DND-41 (cell line): ENCODE measurements at regions not wholly inside any gene's neighbourhood (a gene's known extent, or its start where the extent isn't known, plus 50 kb on each side); places are given as distances from the start of the nearest gene placed in this dataset.

ENCODE experiments used
- ATAC-seq: fragments of 200-7000 bp; cut with Tn5 transposase; 3 replicates; pipeline ENCODE4 v1.9.1; 2021; ENCODE audit warnings: low read depth; ENCODE audit not compliant: insufficient read depth
- DNase-seq: peaks from one replicate; pipeline ENCODE4 v3.0.0-alpha.2; 2020
- H2AFZ ChIP-seq: 2 replicates; pipeline ENCODE4 v1.6.0; 2012; ENCODE audit warnings: low read depth, low read length
- H3K27ac ChIP-seq: 2 replicates; pipeline ENCODE4 v1.5.1; 2012; ENCODE audit warnings: low read length, inconsistent platforms
- H3K27me3 ChIP-seq: fragments of 200-600 bp; sonication (generic); 2 replicates; pipeline ENCODE4 v1.6.0; 2012; ENCODE audit warnings: low read length, mild to moderate bottlenecking, inconsistent platforms; ENCODE audit not compliant: insufficient read depth, poor library complexity
- H3K36me3 ChIP-seq: 2 replicates; pipeline ENCODE4 v1.5.1; 2012; ENCODE audit warnings: low read length, inconsistent platforms; ENCODE audit not compliant: insufficient read depth
- H3K4me1 ChIP-seq: 2 replicates; pipeline ENCODE4 v1.5.1; 2012; ENCODE audit warnings: mild to moderate bottlenecking, low read length; ENCODE audit not compliant: insufficient read depth
- H3K4me2 ChIP-seq: 2 replicates; pipeline ENCODE4 v1.6.0; 2012; ENCODE audit warnings: mild to moderate bottlenecking, moderate library complexity, low read length, inconsistent platforms; ENCODE audit not compliant: insufficient read depth
- H3K4me3 ChIP-seq, 2 experiments: fragments of 200-600 bp in 1 of 2; shearing (Covaris generic) in 1 of 2; 2 replicates each; pipeline ENCODE4 v1.5.1; 2012 to 2016; ENCODE audit warnings: inconsistent platforms in 2 of 2, low read length in 2 of 2, mild to moderate bottlenecking in 2 of 2, low read depth in 1 of 2, moderate library complexity in 1 of 2
- H3K79me2 ChIP-seq: 2 replicates; pipeline ENCODE4 v1.6.0; 2012; ENCODE audit warnings: low read length, inconsistent platforms; ENCODE audit not compliant: insufficient read depth
- H3K9ac ChIP-seq: 2 replicates; pipeline ENCODE4 v1.6.0; 2012; ENCODE audit warnings: low read depth, mild to moderate bottlenecking, inconsistent platforms, low read length, moderate library complexity
- H3K9me3 ChIP-seq: 2 replicates; pipeline ENCODE4 v1.5.1; 2012; ENCODE audit warnings: low read length, moderate library complexity, mild to moderate bottlenecking, inconsistent platforms; ENCODE audit not compliant: insufficient read depth, severe bottlenecking
- H4K20me1 ChIP-seq: 2 replicates; pipeline ENCODE4 v1.6.0; 2012; ENCODE audit warnings: low read length; ENCODE audit not compliant: insufficient read depth
- CTCF ChIP-seq: IDR thresholded peaks from 2 replicates; pipeline ENCODE4 v1.5.1; 2012; ENCODE audit warnings: borderline replicate concordance, low read length, moderate library complexity, mild to moderate bottlenecking; ENCODE audit not compliant: poor library complexity, severe bottlenecking; ENCODE audit errors: extremely low read depth
- EZH2 ChIP-seq: IDR thresholded peaks from 3 replicates; pipeline ENCODE4 v1.6.1; 2012; ENCODE audit warnings: borderline replicate concordance, low read depth, mild to moderate bottlenecking, moderate library complexity, low read length, inconsistent platforms; ENCODE audit not compliant: severe bottlenecking

GRCh38 chr3:190926619-190927018, 64.1 kb upstream of the GMNC start:
- Histone ChIP-seq H3K9ac (no peak overlapping the region), H4K20me1 (no peaks in the 10 kb centered on the region), H3K9me3 (no peaks in the 10 kb centered on the region), H3K27me3 (no peaks in the 10 kb centered on the region), H3K36me3 (no peaks in the 10 kb centered on the region), H3K79me2 (no peaks in the 10 kb centered on the region), H3K4me1 (no peaks in the 10 kb centered on the region), H2AFZ (no peak overlapping the region), H3K4me3 (no peak overlapping the region), H3K27ac (no peak overlapping the region), H3K4me2 (no peak overlapping the region)
- ATAC-seq, result no peak
- TF ChIP-seq EZH2 (no peak), CTCF (no peak)
- no peak for DNase-seq

- no peak overlapping the region for H3K27ac ChIP-seq
- H3K4me2 ChIP-seq, result no peak overlapping the region
- TF ChIP-seq CTCF (no peak), EZH2 (no peak)
- no peaks in the 10 kb centered on the region for H3K9me3 ChIP-seq
- H2AFZ ChIP-seq, result no peak overlapping the region
- no peaks in the 10 kb centered on the region for H3K4me1 ChIP-seq
- H3K27me3 ChIP-seq, result no peaks in the 10 kb centered on the region
- H3K4me3 ChIP-seq, result no peak overlapping the region
- ATAC-seq (no peak), DNase-seq (no peak)
- H3K79me2 ChIP-seq, result no peaks in the 10 kb centered on the region
- no peak overlapping the region for H3K9ac ChIP-seq
- no peaks in the 10 kb centered on the region for H4K20me1 ChIP-seq
- H3K36me3 ChIP-seq, result no peaks in the 10 kb centered on the region
Measured at GRCh38 chr3:190912736-190913135, 50.2 kb upstream of the GMNC start.
